SK-N-SH (cell line): ENCODE measurements at regions not wholly inside any gene's neighbourhood (a gene's known extent, or its start where the extent isn't known, plus 50 kb on each side); places are given as distances from the start of the nearest gene placed in this dataset.

Source experiments
- CTCF ChIA-PET: fragments of 300-600, 350-600 bp; formaldehyde crosslinking; extraction: SDS; loops from one replicate; lab custom pipeline; 2021; lab: Yijun Ruan, JAX
- POLR2A ChIA-PET: fragments of 350-600 bp; sonication (Branson Sonifier 250); formaldehyde crosslinking; extraction: SDS; loops from one replicate; lab custom pipeline; 2020; ENCODE audit warnings: antibody characterized with exemption, inconsistent platforms; lab: Yijun Ruan, JAX
- DNase-seq: peaks from one replicate; pipeline ENCODE4 v3.0.0; 2012
- H2AFZ ChIP-seq: fragments of 200-600 bp; sonication (generic); 2 replicates; pipeline ENCODE4 v1.8.1; 2016; ENCODE audit warnings: antibody characterized with exemption, mild to moderate bottlenecking, low read depth
- H3F3A ChIP-seq: fragments of 200-600 bp; sonication (generic); replicated peaks from 2 replicates; pipeline ENCODE3; 2016; ENCODE audit warnings: antibody characterized with exemption, mild to moderate bottlenecking; ENCODE audit not compliant: insufficient read depth
- H3K27ac ChIP-seq, 2 experiments: fragments of 200-500 bp in 1 of 2; fragments of 200-600 bp in 1 of 2; sonication (Bioruptor generic) in 1 of 2; sonication (generic), shearing (Covaris generic) in 1 of 2; 2 replicates each; pipeline versions ENCODE4 v1.5.1 to v1.6.1; 2014 to 2016; ENCODE audit warnings: low read depth in 2 of 2, inconsistent platforms in 1 of 2, low read length in 1 of 2, mild to moderate bottlenecking in 1 of 2, mixed read lengths in 1 of 2
- H3K27me3 ChIP-seq: fragments of 200-600 bp; sonication (generic), shearing (Covaris generic); 2 replicates; pipeline ENCODE4 v1.6.1; 2016; ENCODE audit warnings: mixed run types; ENCODE audit not compliant: insufficient read depth
- H3K36me3 ChIP-seq, 2 experiments: fragments of 200-500 bp in 1 of 2; fragments of 200-600 bp in 1 of 2; sonication (Bioruptor generic) in 1 of 2; sonication (generic) in 1 of 2; replicated peaks in 1 of 2; 2 replicates each; pipeline versions ENCODE3 to v1.5.1; 2014 to 2016; ENCODE audit warnings: low read length in 1 of 2, mild to moderate bottlenecking in 1 of 2; ENCODE audit not compliant: insufficient read depth in 2 of 2, control insufficient read depth in 1 of 2
- H3K4me1 ChIP-seq, 2 experiments: fragments of 200-500 bp in 1 of 2; fragments of 200-600 bp in 1 of 2; sonication (Bioruptor generic) in 1 of 2; sonication (generic), shearing (Covaris generic) in 1 of 2; 2 replicates each; pipeline versions ENCODE4 v1.5.1 to v1.6.1; 2014 to 2016; ENCODE audit warnings: low read depth in 1 of 2, low read length in 1 of 2, mixed run types in 1 of 2; ENCODE audit not compliant: insufficient read depth in 2 of 2, control insufficient read depth in 1 of 2
- H3K4me2 ChIP-seq: fragments of 200-600 bp; sonication (generic), shearing (Covaris generic); 2 replicates; pipeline ENCODE4 v1.6.1; 2017; ENCODE audit warnings: mixed run types
- H3K4me3 ChIP-seq, 2 experiments: fragments of 200-500 bp in 1 of 2; fragments of 200-600 bp in 1 of 2; sonication (Bioruptor generic) in 1 of 2; sonication (generic), shearing (Covaris generic) in 1 of 2; 2 replicates each; pipeline versions ENCODE4 v1.5.1 to v1.8.1; 2014 to 2016; ENCODE audit warnings: low read depth in 2 of 2, inconsistent platforms in 1 of 2, low read length in 1 of 2, mild to moderate bottlenecking in 1 of 2, mixed read lengths in 1 of 2, moderate library complexity in 1 of 2
- H3K79me2 ChIP-seq: fragments of 200-600 bp; sonication (generic); 2 replicates; pipeline ENCODE4 v1.8.1; 2017; ENCODE audit warnings: mild to moderate bottlenecking; ENCODE audit not compliant: insufficient read depth
- H3K9ac ChIP-seq: fragments of 200-600 bp; sonication (generic); 2 replicates; pipeline ENCODE4 v1.6.1; 2017; ENCODE audit warnings: mixed run types
- H3K9me2 ChIP-seq: fragments of 200-600 bp; sonication (generic); 2 replicates; pipeline ENCODE4 v1.6.1; 2017; ENCODE audit warnings: mixed run types
- H3K9me3 ChIP-seq: fragments of 200-600 bp; sonication (generic); 2 replicates; pipeline ENCODE4 v1.6.1; 2017; ENCODE audit warnings: mixed run types, mild to moderate bottlenecking, moderate library complexity
- H4K20me1 ChIP-seq: fragments of 200-600 bp; sonication (generic); 2 replicates; pipeline ENCODE4 v1.6.1; 2017; ENCODE audit warnings: mild to moderate bottlenecking, mixed run types; ENCODE audit not compliant: insufficient read depth
- CHD2 ChIP-seq: fragments of 150-350 bp; IDR thresholded peaks from 2 replicates; pipeline ENCODE4 v1.6.1; 2018; ENCODE audit warnings: low read length; ENCODE audit not compliant: partially characterized antibody
- CTCF ChIP-seq: fragments of 200-600 bp; sonication (generic); IDR thresholded peaks from 2 replicates; pipeline ENCODE4 v1.6.1; 2017; ENCODE audit warnings: antibody characterized with exemption, mild to moderate bottlenecking, moderate library complexity
- ELF1 ChIP-seq: IDR thresholded peaks from 2 replicates; pipeline ENCODE4 v1.4.0; 2012
- EP300 ChIP-seq, 2 experiments: IDR thresholded peaks; 2 replicates each; pipeline versions ENCODE4 v1.4.0 to v1.6.1; 2012; ENCODE audit warnings: borderline replicate concordance in 1 of 2, low read depth in 1 of 2, low read length in 1 of 2
- EZH2phosphoT487 ChIP-seq: fragments of 200-600 bp; sonication (generic); IDR thresholded peaks from 2 replicates; pipeline ENCODE4 v1.6.1; 2017; ENCODE audit warnings: low read depth, mixed run types, mild to moderate bottlenecking, antibody characterized with exemption, moderate library complexity, borderline replicate concordance
- FOSL2 ChIP-seq: IDR thresholded peaks from 2 replicates; pipeline ENCODE4 v1.4.0; 2012; ENCODE audit warnings: low read depth, mild to moderate bottlenecking, moderate library complexity, borderline replicate concordance
- FOXM1 ChIP-seq: IDR thresholded peaks from 2 replicates; pipeline ENCODE4 v1.4.0; 2012; ENCODE audit warnings: low read depth, mild to moderate bottlenecking
- GABPA ChIP-seq: IDR thresholded peaks from 2 replicates; pipeline ENCODE4 v1.4.0; 2012; ENCODE audit warnings: low read depth, mild to moderate bottlenecking
- GATA2 ChIP-seq: sonication (generic); formaldehyde crosslinking; IDR thresholded peaks from 2 replicates; pipeline ENCODE4 v1.5.0; 2020; ENCODE audit warnings: mild to moderate bottlenecking, missing genetic modification reagents
- JUND ChIP-seq: IDR thresholded peaks from 2 replicates; pipeline ENCODE4 v1.4.0; 2012
- MAX ChIP-seq: IDR thresholded peaks from 2 replicates; pipeline ENCODE4 v1.4.0; 2012; ENCODE audit warnings: low read depth
- MEF2A ChIP-seq: IDR thresholded peaks from 2 replicates; pipeline ENCODE4 v1.4.0; 2012; ENCODE audit warnings: low read depth, borderline replicate concordance
- MXI1 ChIP-seq: IDR thresholded peaks from 2 replicates; pipeline ENCODE4 v1.6.1; 2012; ENCODE audit warnings: mild to moderate bottlenecking, low read depth, low read length, improper control_type of control experiment
- PBX3 ChIP-seq: IDR thresholded peaks from 2 replicates; pipeline ENCODE4; 2012
- POLR2AphosphoS5 ChIP-seq: IDR thresholded peaks from 2 replicates; pipeline ENCODE4 v1.6.1; 2012; ENCODE audit warnings: low read depth, low read length
- RCOR1 ChIP-seq: fragments of 150-350 bp; IDR thresholded peaks from 2 replicates; pipeline ENCODE4 v1.6.1; 2017; ENCODE audit warnings: antibody characterized with exemption, low read length
- RFX5 ChIP-seq: IDR thresholded peaks from 2 replicates; pipeline ENCODE4 v1.6.1; 2012; ENCODE audit warnings: mild to moderate bottlenecking, improper control_type of control experiment, low read length
- SIN3A ChIP-seq: IDR thresholded peaks from 2 replicates; pipeline ENCODE4 v1.6.1; 2012; ENCODE audit warnings: low read depth, mild to moderate bottlenecking, low read length, moderate library complexity, borderline replicate concordance
- SMC3 ChIP-seq: IDR thresholded peaks from 2 replicates; pipeline ENCODE4 v1.6.1; 2012; ENCODE audit warnings: low read depth, low read length, improper control_type of control experiment
- TAF1 ChIP-seq: IDR thresholded peaks from 2 replicates; pipeline ENCODE4 v1.6.1; 2012; ENCODE audit warnings: low read depth, mild to moderate bottlenecking, low read length, moderate library complexity, borderline replicate concordance
- TEAD4 ChIP-seq: IDR thresholded peaks from 2 replicates; pipeline ENCODE4 v1.4.0; 2012; ENCODE audit warnings: mild to moderate bottlenecking, borderline replicate concordance; ENCODE audit not compliant: insufficient read depth
- YY1 ChIP-seq: IDR thresholded peaks from 2 replicates; pipeline ENCODE4 v1.4.0; 2012; ENCODE audit warnings: low read depth, mild to moderate bottlenecking
- ZBTB33 ChIP-seq: IDR thresholded peaks from 2 replicates; pipeline ENCODE4 v1.4.0; 2012; ENCODE audit warnings: low read depth, borderline replicate concordance
- WGBS: methylation state at CpG from one replicate; pipeline ENCODE4 v1.1.6; 2017; ENCODE audit warnings: low lambda C conversion rate; 5-methylcytosine and 5-hydroxymethylcytosine counted together

- Histone ChIP-seq H3K9me3 (no peaks in the 10 kb centered on the region), H4K20me1 (no peaks in the 10 kb centered on the region), H3K9ac (no peak overlapping the region), H2AFZ (no peak overlapping the region), H3K27ac (no peak overlapping the region), H3K4me3 (no peak overlapping the region), H3K79me2 (no peaks in the 10 kb centered on the region), H3K9me2 (no peaks in the 10 kb centered on the region), H3K27me3 (no peaks in the 10 kb centered on the region), H3K4me1 (no peaks in the 10 kb centered on the region), H3K36me3 (no peaks in the 10 kb centered on the region), H3K4me2 (no peak overlapping the region), H3F3A (no peaks in the 10 kb centered on the region)
- ChIA-PET CTCF (no interaction called here), POLR2A (no interaction called here)
- no peak for DNase-seq
- no peak for TF ChIP-seq CTCF
- no peak for TF ChIP-seq RFX5
- TF ChIP-seq CHD2 = no peak
- TF ChIP-seq ELF1 = no peak
- TF ChIP-seq YY1 = no peak
- TF ChIP-seq SIN3A = no peak
- TF ChIP-seq TEAD4 = no peak
- TF ChIP-seq RCOR1 = no peak
- no peak for TF ChIP-seq FOXM1
- no peak for TF ChIP-seq TAF1
- no peak for TF ChIP-seq EZH2phosphoT487
- TF ChIP-seq FOSL2 = no peak
- TF ChIP-seq MEF2A = no peak
- WGBS = 9% methylated on average over 4 of the region's 4 CpGs
Observed at GRCh38 chr19:28140201-28140600, 1072.8 kb downstream of the UQCRFS1 start.

- no peaks in the 10 kb centered on the region for H3K27me3 ChIP-seq
- 1% methylated on average over 4 of the region's 4 CpGs for WGBS
Observed at GRCh38 chr19:28137772-28138171, 1075.2 kb downstream of the UQCRFS1 start.

More at GRCh38 chr19:28137772-28138171, 1075.2 kb downstream of the UQCRFS1 start:
- H2AFZ ChIP-seq = no peak overlapping the region
- no peaks in the 10 kb centered on the region for H3K9me3 ChIP-seq
- no peaks in the 10 kb centered on the region for H4K20me1 ChIP-seq
- no peak overlapping the region for H3K4me2 ChIP-seq
- no peaks in the 10 kb centered on the region for H3F3A ChIP-seq
- POLR2A ChIA-PET = no interaction called here
- no peaks in the 10 kb centered on the region for H3K79me2 ChIP-seq
- CTCF ChIA-PET = no interaction called here
- H3K9me2 ChIP-seq = no peaks in the 10 kb centered on the region
- no peak overlapping the region for H3K9ac ChIP-seq
- DNase-seq = no peak
- H3K27ac ChIP-seq = no peak overlapping the region
- TF ChIP-seq ZBTB33 (no peak), MXI1 (no peak), TEAD4 (no peak), GATA2 (CRISPR knock-in tag) (no peak), GABPA (no peak), PBX3 (no peak), SMC3 (no peak), POLR2AphosphoS5 (no peak), RCOR1 (no peak), MAX (no peak), JUND (no peak), MEF2A (no peak), CHD2 (no peak), EP300 (IDR thresholded peaks at IDR 0.05; ENCODE audit: borderline replicate concordance in 1 of 2, low read depth in 1 of 2, low read length in 1 of 2) (no peak)
- TF ChIP-seq, all 33 proteins: peak for 0
- H3K36me3 ChIP-seq = no peaks in the 10 kb centered on the region
- H3K4me1 ChIP-seq = no peaks in the 10 kb centered on the region
- no peak overlapping the region for H3K4me3 ChIP-seq
